GM19455 (cell line): ENCODE measurements at regions not wholly inside any gene's neighbourhood (a gene's known extent, or its start where the extent isn't known, plus 50 kb on each side); places are given as distances from the start of the nearest gene placed in this dataset.
"Not testable (repeated sequence)": the region's sequence is repeated elsewhere in the genome, so short reads cannot be mapped to it uniquely, and the experiment has no call there.

Experiments
- ATAC-seq: cut with Tn5 transposase; IDR thresholded peaks from one replicate; pipeline ENCODE4 v1.9.1; 2021; ENCODE audit not compliant: unreplicated experiment

DNA sequence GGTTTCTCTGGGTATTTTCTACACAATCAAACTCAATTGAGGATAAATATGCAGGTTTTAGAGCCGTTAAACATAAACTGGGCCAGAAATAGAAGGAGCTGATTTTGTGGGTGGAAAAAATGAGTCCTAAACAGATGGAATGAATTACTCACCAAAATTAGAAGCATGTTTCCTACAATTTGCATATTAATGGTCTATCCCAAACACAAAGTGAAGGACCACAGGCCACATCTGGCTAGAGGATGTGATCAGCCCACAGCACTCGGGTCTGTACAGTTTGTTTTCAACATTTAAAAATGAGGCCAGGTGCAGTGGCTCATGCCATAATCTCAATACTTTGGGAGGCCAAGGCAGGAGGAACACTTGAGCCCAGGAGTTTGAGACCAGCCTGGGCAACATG lies 296.3 kb downstream of the PREX1 start:
- no peak for ATAC-seq

DNA sequence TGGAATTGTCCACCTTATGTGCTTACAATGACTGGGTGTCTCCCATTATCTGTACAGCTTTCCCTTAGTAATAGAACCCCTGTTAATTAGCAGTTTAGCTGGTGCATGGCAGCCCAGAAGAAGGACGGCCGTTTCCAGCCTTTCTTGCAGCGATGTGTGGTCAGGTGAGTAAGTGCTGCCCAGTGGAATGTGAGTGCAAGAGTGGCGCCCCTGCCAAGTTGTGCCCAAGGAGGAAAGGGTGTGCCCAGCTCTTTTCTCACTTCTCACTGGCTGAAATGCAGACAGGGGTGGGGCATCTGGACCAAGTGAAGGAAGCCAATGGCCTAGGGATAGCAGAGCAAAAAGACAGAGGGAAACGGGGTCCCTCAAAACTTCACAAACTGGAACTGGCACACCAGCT lies 296.8 kb downstream of the PREX1 start:
- ATAC-seq = no peak

DNA sequence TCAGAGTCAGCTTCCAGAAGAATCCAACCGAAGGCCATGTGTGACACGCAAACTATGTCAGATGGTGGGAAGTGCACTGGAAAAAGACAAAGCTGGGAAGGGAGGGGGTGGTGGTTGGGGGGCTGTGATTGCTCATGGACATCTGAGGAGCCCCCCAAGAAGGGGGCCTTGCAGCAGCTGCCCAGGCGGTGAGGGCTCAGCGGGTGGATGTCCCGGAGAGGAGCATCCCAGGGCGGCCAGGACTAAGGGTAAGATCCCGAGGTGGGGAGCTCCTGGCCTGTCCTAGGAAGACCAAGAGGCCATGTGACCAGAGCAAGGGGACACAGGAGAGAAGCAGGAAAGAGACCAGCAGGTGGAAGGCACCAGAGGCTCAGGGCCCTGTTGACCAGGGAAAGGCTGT lies 299.5 kb downstream of the PREX1 start:
- ATAC-seq = no peak

DNA sequence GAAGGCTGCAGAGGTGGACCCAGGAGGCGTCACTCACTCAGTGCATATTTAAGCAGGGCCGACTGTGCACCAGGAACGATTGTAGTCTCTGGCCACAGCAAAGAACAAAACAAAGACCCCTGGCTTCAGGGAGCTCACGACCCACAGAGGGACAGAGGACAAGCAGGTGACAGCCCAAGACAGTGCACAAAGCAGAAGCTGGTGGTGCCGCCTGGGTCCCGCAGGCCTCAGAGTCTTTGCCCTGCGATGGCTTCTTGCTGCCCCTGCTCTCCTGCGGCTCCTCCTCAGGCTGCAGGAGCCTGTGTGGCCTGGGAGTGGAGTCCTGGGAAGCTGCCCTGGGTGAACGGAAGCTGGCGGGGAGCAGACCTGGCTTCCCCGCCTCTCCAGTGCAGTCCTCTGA lies 300.0 kb downstream of the PREX1 start:
- ATAC-seq = no peak

DNA sequence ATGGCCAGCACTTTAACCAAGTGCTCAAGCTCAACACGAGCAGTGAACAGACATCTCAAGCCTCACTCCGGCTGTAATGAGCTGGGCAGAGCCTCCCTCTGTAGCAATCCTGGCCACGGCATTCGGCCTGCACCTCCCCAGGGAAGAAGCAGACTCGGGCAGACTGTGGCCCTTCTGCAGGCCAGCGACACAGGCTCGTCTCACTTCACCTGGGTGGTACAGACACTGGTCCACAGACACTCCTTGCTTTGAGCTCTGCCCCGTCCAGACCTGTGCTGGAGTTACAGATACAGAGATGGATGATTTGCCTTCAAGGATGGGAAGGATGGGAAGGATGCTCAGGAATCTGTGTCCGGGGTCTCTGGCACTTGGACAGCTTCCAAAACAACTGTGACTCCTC lies 300.9 kb downstream of the PREX1 start:
- no peak for ATAC-seq

DNA sequence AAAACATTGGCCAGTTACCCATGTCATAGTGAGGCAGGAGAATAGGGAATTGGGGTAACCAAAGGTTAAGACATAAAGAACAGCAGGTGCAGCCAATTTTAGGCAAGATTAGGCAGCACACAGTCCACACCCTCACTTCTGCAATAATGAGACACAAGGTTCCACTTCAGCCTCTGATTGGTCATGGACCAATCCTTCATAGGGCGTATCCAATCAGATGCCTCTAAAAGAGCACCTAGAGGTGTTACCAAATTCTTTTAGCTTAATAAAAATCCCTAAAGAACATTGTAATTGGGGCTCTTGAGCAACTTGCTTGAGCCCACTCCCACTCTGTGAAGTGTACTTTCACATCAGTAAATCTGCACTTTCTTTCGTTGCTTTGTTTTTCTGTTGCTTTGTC lies 302.4 kb downstream of the PREX1 start:
- no peak for ATAC-seq

DNA sequence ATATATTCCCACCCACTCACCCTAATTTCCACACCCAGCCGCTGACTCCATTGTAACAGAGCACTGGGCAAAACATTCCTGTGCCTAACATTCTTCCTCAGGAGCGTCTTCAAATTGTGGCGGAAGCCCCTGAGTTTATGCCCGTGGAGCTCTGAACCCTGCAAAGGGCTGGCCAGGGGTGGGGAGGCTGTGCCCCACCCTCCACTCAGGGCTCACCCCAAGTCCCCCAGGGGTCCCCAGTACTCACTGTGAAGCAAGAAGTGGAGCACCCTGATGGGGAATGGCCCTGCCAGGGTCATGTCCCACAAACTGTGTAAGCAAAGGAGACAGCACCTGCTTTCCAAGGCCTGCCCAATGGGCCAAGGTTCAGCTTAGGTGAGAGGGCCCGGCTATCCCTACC lies 303.2 kb downstream of the PREX1 start:
- ATAC-seq = no peak

DNA sequence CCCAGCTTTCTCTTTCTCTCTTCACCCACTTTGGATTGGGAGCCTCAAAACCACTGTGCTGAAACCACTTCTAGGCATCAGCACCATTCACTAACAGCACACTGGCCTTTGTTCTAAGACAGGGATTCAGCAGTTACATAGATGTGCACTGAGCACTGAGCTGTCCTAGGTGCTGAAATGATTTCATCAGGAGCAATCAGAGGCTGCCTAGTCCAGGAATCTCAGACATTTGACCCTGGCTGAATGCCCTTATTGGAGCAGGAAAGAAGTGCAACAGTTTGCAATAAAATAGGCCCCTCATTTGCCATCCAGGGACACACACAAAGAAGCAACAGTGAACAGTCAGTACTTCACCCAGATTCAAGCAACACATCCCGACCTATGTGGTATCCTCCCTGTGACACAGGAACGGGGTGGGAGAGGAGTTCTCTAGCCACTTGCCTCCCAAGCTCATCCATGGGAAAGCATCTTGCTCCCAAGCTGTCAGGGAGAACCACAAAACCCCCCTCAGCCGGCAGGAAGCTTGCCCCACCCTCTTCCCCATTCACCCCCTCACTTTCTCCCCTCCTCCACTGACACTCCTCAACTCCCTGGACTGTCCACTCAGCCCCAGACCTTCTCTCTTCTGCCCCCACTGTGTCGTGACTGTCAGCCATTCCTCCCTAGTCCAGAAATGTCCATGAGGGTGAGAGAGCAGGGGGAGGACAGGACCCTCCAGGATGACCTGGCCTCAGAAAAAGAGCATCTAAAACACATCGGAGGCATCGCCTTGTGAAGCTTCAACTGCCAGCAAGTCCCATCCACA lies 304.4 kb downstream of the PREX1 start:
- ATAC-seq = no peak

DNA sequence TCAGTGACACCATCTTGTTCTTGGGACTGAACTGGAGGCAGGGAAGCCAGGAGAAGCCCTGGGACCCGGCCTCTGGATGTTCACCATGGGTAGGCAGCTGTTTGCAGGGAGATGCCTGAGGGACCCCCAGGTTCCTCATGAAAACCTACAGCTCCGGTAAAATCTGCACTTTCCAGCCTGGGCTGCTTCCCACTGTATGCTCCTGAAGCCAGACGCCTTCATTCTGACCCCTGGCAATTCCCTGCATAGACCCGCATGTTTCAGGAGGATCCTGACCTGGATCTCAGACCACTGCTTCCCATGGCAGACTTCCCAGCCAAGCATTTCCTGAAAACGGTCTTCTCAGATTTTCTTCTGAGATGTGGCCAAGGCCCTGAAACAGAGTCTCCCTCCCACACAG lies 306.7 kb downstream of the PREX1 start:
- ATAC-seq = no peak

DNA sequence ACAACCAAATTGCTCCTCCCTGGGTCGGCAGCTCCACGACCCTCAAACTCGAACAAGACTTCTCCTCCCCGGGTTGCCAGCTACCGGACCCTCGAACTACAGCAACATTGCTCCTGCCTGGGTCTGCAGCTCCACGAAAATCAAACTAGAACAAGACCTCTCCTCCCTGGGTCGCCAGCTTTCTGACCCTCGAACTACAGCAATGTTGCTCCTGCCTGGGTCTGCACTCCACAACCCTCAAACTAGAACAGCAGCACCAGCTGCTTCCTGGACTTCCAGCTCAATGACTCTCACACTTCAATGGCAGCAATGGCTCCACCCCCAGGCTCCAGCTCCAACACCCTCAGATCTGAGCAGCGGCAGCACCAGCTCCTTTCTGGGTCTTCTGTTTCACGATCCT lies 311.6 kb downstream of the PREX1 start:
- ATAC-seq = not testable (repeated sequence)

DNA sequence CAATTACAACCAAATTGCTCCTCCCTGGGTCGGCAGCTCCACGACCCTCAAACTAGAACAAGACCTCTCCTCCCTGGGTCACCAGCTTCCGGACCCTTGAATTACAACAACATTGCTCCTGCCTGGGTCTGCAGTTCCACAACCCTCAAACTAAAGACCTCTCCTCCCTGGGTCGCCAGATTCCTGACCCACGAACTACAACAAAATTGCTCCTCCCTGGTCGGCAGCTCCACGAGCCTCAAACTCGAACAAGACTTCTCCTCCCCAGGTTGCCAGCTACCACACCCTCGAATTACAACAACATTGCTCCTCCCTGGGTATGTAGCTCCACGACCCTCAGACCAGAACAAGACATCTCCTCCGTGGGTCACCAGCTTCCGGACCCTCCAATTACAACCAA lies 313.2 kb downstream of the PREX1 start:
- not testable (repeated sequence) for ATAC-seq

DNA sequence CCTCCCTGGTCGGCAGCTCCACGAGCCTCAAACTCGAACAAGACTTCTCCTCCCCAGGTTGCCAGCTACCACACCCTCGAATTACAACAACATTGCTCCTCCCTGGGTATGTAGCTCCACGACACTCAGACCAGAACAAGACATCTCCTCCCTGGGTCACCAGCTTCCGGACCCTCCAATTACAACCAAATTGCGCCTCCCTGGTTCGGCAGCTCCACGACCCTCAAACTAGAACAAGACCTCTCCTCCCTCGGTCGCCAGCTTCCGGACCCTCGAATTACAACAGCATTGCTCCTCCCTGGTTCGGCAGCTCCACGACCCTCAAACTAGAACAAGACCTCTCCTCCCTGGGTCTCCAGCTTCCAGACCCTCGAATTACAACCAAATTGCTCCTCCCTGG lies 315.3 kb downstream of the PREX1 start:
- not testable (repeated sequence) for ATAC-seq

DNA sequence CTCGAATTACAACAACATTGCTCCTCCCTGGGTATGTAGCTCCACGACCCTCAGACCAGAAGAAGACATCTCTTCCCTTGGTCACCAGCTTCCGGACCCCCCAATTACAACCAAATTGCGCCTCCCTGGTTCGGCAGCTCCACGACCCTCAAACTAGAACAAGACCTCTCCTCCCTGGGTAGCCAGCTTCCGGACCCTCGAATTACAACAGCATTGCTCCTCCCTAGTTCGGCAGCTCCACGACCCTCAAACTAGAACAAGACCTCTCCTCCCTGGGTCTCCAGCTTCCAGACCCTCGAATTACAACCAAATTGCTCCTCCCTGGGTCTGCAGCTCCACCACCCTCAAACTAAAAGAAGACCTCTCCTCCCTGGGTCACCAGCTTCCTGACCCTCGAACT lies 322.7 kb downstream of the PREX1 start:
- not testable (repeated sequence) for ATAC-seq

DNA sequence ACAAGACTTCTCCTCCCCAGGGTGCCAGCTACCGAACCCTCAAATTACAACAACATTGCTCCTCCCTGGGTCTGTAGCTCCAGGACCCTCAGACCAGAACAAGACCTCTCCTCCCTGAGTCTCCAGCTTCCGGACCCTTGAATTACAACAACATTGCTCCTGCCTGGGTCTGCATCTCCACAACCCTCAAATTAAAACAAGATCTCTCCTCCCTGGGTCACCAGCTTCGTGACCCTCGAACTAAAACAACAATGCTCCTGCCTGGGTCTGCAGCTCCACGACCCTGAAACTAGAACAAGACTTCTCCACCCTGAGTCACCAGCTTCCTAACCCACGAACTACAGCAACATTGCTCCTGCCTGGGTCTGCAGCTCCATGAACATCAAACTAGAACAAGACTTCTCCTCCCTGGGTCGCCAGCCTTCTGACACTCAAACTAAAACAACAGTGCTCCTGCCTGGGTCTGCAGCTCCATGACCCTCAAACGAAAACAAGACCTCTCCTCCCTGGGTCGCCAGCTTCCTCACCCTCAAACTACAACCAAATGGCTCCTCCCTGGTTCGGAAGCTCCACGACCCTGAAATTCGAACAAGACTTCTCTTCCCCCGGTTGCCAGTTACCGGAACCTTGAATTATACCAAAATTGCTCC lies 324.5 kb downstream of the PREX1 start:
- no peak for ATAC-seq

DNA sequence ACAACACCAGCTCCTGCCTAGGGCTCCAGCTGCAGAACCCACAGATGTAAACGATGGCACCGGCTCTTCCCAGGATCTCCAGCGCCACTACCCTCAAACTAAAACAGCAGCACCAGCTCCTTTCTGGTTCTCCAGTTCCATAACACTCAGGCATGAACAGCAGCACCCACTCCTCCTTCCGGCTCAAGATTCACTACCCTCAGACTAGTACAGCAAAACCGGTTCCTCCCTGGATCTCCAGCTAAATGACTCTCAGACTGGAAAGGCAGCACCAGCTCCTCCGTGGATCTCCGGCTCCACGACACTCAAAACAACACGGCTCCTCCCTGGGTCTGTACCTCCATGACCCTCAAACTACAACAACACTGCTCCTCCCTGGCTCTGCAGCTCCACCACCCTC lies 325.0 kb downstream of the PREX1 start:
- no peak for ATAC-seq

DNA sequence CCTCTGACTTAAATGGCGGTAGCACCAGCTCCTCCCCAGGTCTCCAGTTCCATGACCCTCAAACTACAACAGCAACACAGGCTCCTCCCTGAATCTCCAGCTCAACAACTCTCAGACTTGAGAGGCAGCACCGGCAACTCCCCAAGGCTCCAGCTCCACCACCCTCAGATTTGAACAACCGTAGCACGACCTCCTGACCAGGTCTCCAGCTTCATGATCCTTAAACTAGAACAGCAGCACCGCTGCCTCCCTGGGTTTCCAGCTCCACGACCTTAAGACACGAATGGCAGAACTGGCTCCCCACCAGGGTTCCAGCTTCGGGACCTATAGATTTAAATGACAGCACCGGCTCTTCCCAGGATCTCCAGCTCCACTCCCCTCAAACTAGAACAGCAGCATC lies 325.8 kb downstream of the PREX1 start:
- ATAC-seq = no peak

DNA sequence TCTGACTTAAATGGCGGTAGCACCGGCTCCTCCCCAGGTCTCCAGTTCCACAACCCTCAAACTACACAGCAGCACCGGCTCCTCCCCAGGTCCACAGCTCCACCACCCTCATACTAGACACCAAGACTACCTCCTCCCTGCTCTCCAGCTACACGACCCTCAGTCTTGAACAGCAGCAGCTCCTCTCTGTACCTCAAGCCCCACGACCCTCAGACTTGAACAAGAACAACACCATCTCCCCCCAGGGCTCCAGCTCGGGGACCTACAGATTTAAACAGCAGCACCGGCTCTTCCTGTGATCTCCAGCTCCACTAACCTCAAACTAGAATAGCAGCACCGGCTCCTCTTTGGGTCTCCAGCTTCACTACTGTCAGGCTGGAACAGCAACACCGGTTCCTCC lies 326.9 kb downstream of the PREX1 start:
- ATAC-seq = not testable (repeated sequence)

DNA sequence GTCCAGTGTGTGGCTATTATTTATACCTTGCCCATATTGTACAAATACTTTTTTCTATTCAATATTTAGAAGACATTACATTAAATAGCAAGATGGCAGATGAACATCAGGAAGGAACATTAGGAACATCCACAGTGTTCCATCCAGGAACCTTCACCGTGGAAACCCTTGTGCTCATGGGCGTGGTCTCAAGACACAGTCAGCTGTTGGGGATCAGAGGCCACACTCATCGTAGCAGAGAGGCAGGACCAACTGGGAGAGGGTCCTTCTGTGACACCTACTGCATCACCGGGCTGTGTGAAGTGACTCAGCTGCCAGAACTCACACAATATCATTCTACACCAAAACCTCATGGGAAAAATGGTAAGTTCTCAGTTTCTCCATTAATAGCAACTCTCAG lies 328.9 kb downstream of the PREX1 start:
- not testable (repeated sequence) for ATAC-seq

DNA sequence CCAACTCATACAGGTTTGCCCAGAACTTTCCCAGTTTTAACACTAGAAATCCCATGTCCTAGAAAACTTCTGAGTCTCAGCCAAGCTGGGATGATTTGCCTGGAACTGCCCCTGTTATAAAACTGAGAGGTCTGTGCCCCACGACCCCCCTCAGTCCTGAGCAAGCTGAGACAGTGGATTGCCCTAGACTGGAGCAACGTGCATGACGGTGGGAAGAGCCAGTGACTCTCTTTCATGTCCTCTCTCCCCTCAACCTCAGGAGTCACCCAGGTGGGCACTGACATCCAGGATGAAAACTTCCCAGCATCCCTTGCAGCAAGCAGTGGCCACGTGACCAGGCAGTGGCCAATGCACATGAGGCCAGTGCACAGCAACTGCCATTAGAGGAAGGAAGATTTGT lies 329.7 kb downstream of the PREX1 start:
- ATAC-seq = not testable (repeated sequence)

DNA sequence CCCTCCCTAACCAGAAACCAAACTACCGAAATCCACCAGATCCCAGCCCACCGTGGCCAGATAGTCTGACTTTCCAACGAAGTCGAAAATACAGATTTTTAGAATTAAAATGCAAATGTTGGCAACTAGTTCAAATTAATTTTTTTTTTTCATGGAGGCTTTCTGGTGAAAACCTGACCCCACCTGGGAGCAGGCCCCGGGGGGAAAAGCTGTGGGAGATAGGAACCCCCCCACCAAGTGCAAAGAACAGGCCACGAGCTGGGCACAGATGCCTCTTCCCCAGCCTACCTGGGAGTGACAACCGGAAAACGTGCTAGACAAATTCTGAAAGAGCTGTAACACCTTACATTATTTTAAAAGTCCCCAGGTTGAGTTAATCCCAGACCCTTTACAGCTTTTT lies 333.8 kb downstream of the PREX1 start:
- no peak for ATAC-seq

DNA sequence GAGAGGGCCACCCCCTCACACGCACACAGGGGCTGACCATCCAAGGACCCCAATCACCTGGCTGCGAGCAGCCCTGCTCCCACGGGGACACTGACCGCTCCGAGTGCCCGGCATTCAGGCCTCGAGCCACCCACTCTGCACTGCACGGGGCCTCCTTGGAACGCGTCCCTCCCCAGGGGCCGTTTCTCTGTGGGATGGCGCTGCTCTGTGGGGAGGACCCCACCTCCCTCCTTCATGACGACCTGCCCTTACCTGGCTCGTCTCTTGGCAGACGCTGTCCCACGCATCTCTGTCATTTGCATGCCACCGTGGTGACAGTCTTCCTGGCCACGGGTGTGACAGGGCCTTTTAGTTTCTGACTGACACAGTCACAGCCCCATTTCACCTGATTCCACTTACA lies 334.5 kb downstream of the PREX1 start:
- not testable (repeated sequence) for ATAC-seq

DNA sequence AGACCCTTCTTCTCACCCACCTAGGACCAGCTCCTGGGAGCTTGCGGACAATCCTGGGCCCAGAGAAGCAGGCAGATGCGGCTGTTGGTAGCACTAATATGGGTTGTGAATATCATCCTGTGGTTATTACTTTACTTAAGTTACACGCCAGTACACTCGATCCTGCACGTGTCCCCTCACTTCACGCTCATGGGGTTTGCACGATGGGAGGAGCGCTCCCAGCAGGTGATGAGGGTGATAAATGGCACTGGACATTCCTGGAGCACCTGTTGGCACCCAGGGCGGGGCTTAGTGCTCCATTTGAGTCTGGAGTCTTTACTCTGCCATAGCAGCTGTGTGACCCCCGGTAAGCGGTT lies 335.1 kb downstream of the PREX1 start:
- no peak for ATAC-seq
